ENCODE measurements at regions not wholly inside any gene's neighbourhood (a gene's known extent, or its start where the extent isn't known, plus 50 kb on each side); places are given as distances from the start of the nearest gene placed in this dataset.

- no peak for DNase-seq
Measured at GRCh38 chr2:858646-859045, 92.0 kb upstream of the SNTG2 start.

GRCh38 chr2:857937-858336 is 92.7 kb upstream of the SNTG2 start:
- DNase-seq, result no peak

- no peak for DNase-seq
Measured at GRCh38 chr2:857081-857480, 93.6 kb upstream of the SNTG2 start.

GRCh38 chr2:856456-856855 is 94.2 kb upstream of the SNTG2 start:
- no peak for DNase-seq

GRCh38 chr2:856041-856440 is 94.6 kb upstream of the SNTG2 start:
- no peak for DNase-seq

- peak; percentile 17 for DNase-seq
Measured at GRCh38 chr2:855177-855576, 95.5 kb upstream of the SNTG2 start.

GRCh38 chr2:854460-854859 is 96.2 kb upstream of the SNTG2 start:
- DNase-seq, result peak; percentile 20

- DNase-seq, result no peak
Measured at GRCh38 chr2:853203-853870, 97.3 kb upstream of the SNTG2 start.

- DNase-seq, result no peak
Measured at GRCh38 chr2:852168-852567, 98.5 kb upstream of the SNTG2 start.

- no peak for DNase-seq
Measured at GRCh38 chr2:851680-852079, 99.0 kb upstream of the SNTG2 start.

- DNase-seq, result no peak
Measured at GRCh38 chr2:851078-851477, 99.6 kb upstream of the SNTG2 start.

- no peak for DNase-seq
Measured at GRCh38 chr2:850429-850828, 100.2 kb upstream of the SNTG2 start.

GRCh38 chr2:848099-848498 is 102.5 kb upstream of the SNTG2 start:
- DNase-seq, result no peak

- DNase-seq, result no peak
Measured at GRCh38 chr2:847669-848068, 103.0 kb upstream of the SNTG2 start.

GRCh38 chr2:844715-845114 is 105.9 kb upstream of the SNTG2 start:
- DNase-seq, result no peak

GRCh38 chr2:842151-842803 is 108.4 kb upstream of the SNTG2 start:
- no peak for DNase-seq

GRCh38 chr2:841036-841435 is 109.6 kb upstream of the SNTG2 start:
- no peak for DNase-seq

GRCh38 chr2:834233-834632 is 116.4 kb upstream of the SNTG2 start:
- DNase-seq, result no peak

- DNase-seq, result no peak
Measured at GRCh38 chr2:833180-833579, 117.5 kb upstream of the SNTG2 start.

- no peak for DNase-seq
Measured at GRCh38 chr2:832635-833034, 118.0 kb upstream of the SNTG2 start.

GRCh38 chr2:831622-832021 is 119.0 kb upstream of the SNTG2 start:
- DNase-seq, result no peak

GRCh38 chr2:831225-831536 is 119.5 kb upstream of the SNTG2 start:
- DNase-seq, result no peak

- no peak for DNase-seq
Measured at GRCh38 chr2:830419-831224, 120.0 kb upstream of the SNTG2 start.

GRCh38 chr2:829047-829446 is 121.6 kb upstream of the SNTG2 start:
- DNase-seq, result no peak
